Mesenchymal stem cell (in vitro differentiated cells and primary cell): ENCODE measurements at regions not wholly inside any gene's neighbourhood (a gene's known extent, or its start where the extent isn't known, plus 50 kb on each side); places are given as distances from the start of the nearest gene placed in this dataset.
A peak's percentile ranks its signal among the peaks of the same experiment; 100 is the strongest.
"Not testable (repeated sequence)": the region's sequence is repeated elsewhere in the genome, so short reads cannot be mapped to it uniquely, and the experiment has no call there.

ENCODE experiments used
- DNase-seq: peaks from one replicate; pipeline ENCODE4 v3.0.0-alpha.2; 2013
- H2AFZ ChIP-seq: one replicate; pipeline ENCODE4 v1.6.1; 2013; ENCODE audit warnings: low read depth, mild to moderate bottlenecking, control low read depth, inconsistent platforms, low read length, moderate library complexity
- H2AK5ac ChIP-seq: 2 replicates; pipeline ENCODE4 v1.6.1; 2013; ENCODE audit warnings: low read length, moderate library complexity, mild to moderate bottlenecking, inconsistent platforms; ENCODE audit not compliant: severe bottlenecking
- H2BK120ac ChIP-seq: one replicate; pipeline ENCODE4 v1.6.1; 2013; ENCODE audit warnings: low read depth, mild to moderate bottlenecking, inconsistent platforms, low read length, moderate library complexity
- H2BK12ac ChIP-seq, 2 experiments: one replicate each; pipeline ENCODE4 v1.6.1; 2013; ENCODE audit warnings: inconsistent platforms in 2 of 2, low read length in 2 of 2, mild to moderate bottlenecking in 2 of 2, moderate library complexity in 2 of 2, control low read depth in 1 of 2
- H2BK15ac ChIP-seq: one replicate; pipeline ENCODE4 v1.6.1; 2013; ENCODE audit warnings: mild to moderate bottlenecking, low read depth, inconsistent platforms; ENCODE audit not compliant: poor library complexity, severe bottlenecking
- H2BK5ac ChIP-seq: 2 replicates; pipeline ENCODE4 v1.6.1; 2013; ENCODE audit warnings: low read depth, mild to moderate bottlenecking, low read length, control low read depth, inconsistent platforms; ENCODE audit not compliant: poor library complexity, severe bottlenecking
- H3K14ac ChIP-seq, 2 experiments: one replicate each; pipeline ENCODE4 v1.6.1; 2013; ENCODE audit warnings: inconsistent platforms in 2 of 2, low read length in 2 of 2, control low read depth in 1 of 2, mild to moderate bottlenecking in 1 of 2, moderate library complexity in 1 of 2
- H3K18ac ChIP-seq, 2 experiments: one replicate each; pipeline ENCODE4 v1.6.1; 2013; ENCODE audit warnings: inconsistent platforms in 2 of 2, low read length in 2 of 2, control low read depth in 1 of 2, low read depth in 1 of 2, mild to moderate bottlenecking in 1 of 2
- H3K23ac ChIP-seq, 2 experiments: one replicate each; pipeline ENCODE4 v1.6.1; 2013; ENCODE audit warnings: inconsistent platforms in 2 of 2, low read length in 2 of 2, mild to moderate bottlenecking in 2 of 2, moderate library complexity in 2 of 2, control low read depth in 1 of 2
- H3K27ac ChIP-seq: 2 replicates; pipeline ENCODE4 v1.5.1; 2013; ENCODE audit warnings: mild to moderate bottlenecking, moderate library complexity, low read length, control low read depth, inconsistent platforms; ENCODE audit not compliant: poor library complexity, severe bottlenecking
- H3K27me3 ChIP-seq, 2 experiments: 2 replicates each; pipeline versions ENCODE4 v1.6.1 to v1.7.0; 2013; ENCODE audit warnings: low read length in 2 of 2, mild to moderate bottlenecking in 2 of 2, moderate library complexity in 2 of 2, control low read depth in 1 of 2, inconsistent platforms in 1 of 2; ENCODE audit not compliant: control insufficient read depth in 1 of 2, insufficient read depth in 1 of 2
- H3K36me3 ChIP-seq, 2 experiments: 2 replicates each; pipeline versions ENCODE4 v1.6.1 to v1.7.0; 2013; ENCODE audit warnings: low read length in 2 of 2, control low read depth in 1 of 2, inconsistent platforms in 1 of 2, low read depth in 1 of 2, mild to moderate bottlenecking in 1 of 2; ENCODE audit not compliant: insufficient read depth in 2 of 2, control insufficient read depth in 1 of 2
- H3K4ac ChIP-seq, 2 experiments: one replicate each; pipeline ENCODE4 v1.6.1; 2013; ENCODE audit warnings: inconsistent platforms in 2 of 2, low read length in 2 of 2, mild to moderate bottlenecking in 2 of 2, moderate library complexity in 2 of 2, control low read depth in 1 of 2, low read depth in 1 of 2
- H3K4me1 ChIP-seq: 2 replicates; pipeline ENCODE4 v1.6.1; 2013; ENCODE audit warnings: low read depth, low read length, control low read depth; ENCODE audit not compliant: control insufficient read depth, insufficient read depth
- H3K4me2 ChIP-seq: 2 replicates; pipeline ENCODE4 v1.6.1; 2013; ENCODE audit warnings: low read length, mild to moderate bottlenecking, inconsistent platforms; ENCODE audit not compliant: poor library complexity, severe bottlenecking
- H3K4me3 ChIP-seq, 2 experiments: 2 replicates each; pipeline versions ENCODE4 v1.5.1 to v1.7.0; 2013; ENCODE audit warnings: low read length in 2 of 2, mild to moderate bottlenecking in 2 of 2, control low read depth in 1 of 2, low read depth in 1 of 2; ENCODE audit not compliant: insufficient read depth in 1 of 2
- H3K79me1 ChIP-seq: replicated peaks from 2 replicates; pipeline ENCODE4 v1.6.1; 2013; ENCODE audit warnings: mild to moderate bottlenecking, control low read depth, low read length, inconsistent platforms; ENCODE audit not compliant: poor library complexity, severe bottlenecking
- H3K9ac ChIP-seq: 2 replicates; pipeline ENCODE4 v1.7.0; 2013; ENCODE audit warnings: mild to moderate bottlenecking, low read length, moderate library complexity
- H3K9me3 ChIP-seq: 2 replicates; pipeline ENCODE4 v1.7.0; 2013; ENCODE audit warnings: mild to moderate bottlenecking, low read length; ENCODE audit not compliant: control insufficient read depth
- H4K8ac ChIP-seq: one replicate; pipeline ENCODE4 v1.6.1; 2013; ENCODE audit warnings: inconsistent platforms, mild to moderate bottlenecking, low read length, moderate library complexity
- H4K91ac ChIP-seq: one replicate; pipeline ENCODE4 v1.6.1; 2013; ENCODE audit warnings: mild to moderate bottlenecking, low read length, inconsistent platforms
- WGBS: methylation state at CpG from one replicate; pipeline ENCODE4 v1.1.7; 2013; ENCODE audit warnings: mixed read lengths; 5-methylcytosine and 5-hydroxymethylcytosine counted together

DNA sequence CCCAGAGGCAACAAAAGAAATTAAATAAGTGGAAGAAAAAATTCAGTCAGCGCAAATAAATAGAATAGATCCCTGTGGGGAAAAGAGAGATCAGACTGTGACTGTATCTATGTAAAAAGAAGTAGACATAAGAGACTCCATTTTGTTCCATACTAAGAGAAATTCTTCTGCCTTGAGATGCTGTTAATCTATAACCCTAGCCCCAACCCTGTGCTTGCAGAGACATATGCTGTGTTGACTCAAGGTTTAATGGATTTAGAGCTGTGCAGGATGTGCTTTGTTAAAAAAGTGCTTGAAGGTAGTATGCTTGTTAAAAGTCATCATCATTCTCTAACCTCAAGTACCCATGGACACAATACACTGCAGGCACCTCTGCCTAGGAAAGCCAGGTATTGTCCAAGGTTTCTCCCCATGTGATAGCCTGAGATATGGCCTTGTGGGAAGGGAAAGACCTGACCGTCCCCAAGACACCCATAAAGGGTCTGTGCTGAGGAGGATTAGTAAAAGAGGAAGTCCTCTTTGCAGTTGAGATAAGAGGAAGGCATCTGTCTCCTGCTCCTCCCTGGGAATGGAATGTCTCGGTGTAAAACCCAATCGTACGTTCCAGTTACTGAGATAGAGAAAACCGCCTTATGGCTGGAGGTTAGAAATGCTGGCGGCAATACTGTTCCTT is 161.8 kb downstream of the GPX5 start:
- not testable (repeated sequence) for H2BK15ac ChIP-seq, H2BK5ac ChIP-seq, H3K36me3 ChIP-seq, H3K4me1 ChIP-seq, H4K8ac ChIP-seq, H2BK12ac ChIP-seq, DNase-seq, H2AFZ ChIP-seq, H3K27ac ChIP-seq, H3K9me3 ChIP-seq, H3K9ac ChIP-seq, H3K4me2 ChIP-seq, H4K91ac ChIP-seq, H3K4me3 ChIP-seq, H3K79me1 ChIP-seq, H3K4ac ChIP-seq, H3K18ac ChIP-seq, H3K23ac ChIP-seq, H2BK120ac ChIP-seq, H2AK5ac ChIP-seq, H3K14ac ChIP-seq
- H3K27me3 ChIP-seq, result peaks cover 14 to 20% of the 10 kb centered on the region in 2 experiments
- WGBS, result 39% methylated on average over 7 of the region's 7 CpGs

DNA sequence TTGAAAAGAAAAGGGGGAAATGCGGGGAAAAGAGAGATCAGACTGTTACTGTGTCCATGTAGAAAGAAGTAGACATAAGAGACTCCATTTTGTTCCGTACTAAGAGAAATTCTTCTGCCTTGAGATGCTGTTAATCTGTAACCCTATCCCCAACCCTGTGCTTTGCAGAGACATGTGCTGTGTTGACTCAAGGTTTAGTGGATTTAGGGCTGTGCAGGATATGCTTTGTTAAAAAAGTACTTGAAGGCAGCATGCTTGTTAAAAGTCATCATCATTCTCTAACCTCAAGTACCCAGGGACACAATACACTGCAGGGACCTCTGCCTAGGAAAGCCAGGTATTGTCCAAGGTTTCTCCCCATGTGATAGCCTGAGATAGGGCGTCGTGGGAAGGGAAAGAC is 166.3 kb downstream of the GPX5 start:
- H2AFZ ChIP-seq, H3K9me3 ChIP-seq, H3K23ac ChIP-seq, H3K14ac ChIP-seq, H3K4me1 ChIP-seq, H3K4me2 ChIP-seq, H2BK5ac ChIP-seq, H3K27ac ChIP-seq, H2BK12ac ChIP-seq, H3K9ac ChIP-seq, H2BK15ac ChIP-seq, H3K4ac ChIP-seq, H3K18ac ChIP-seq, H3K4me3 ChIP-seq, H2AK5ac ChIP-seq, H4K8ac ChIP-seq, H3K79me1 ChIP-seq, H4K91ac ChIP-seq, H3K36me3 ChIP-seq, H2BK120ac ChIP-seq, DNase-seq: not testable (repeated sequence)
- peaks cover 43 to 44% of the 10 kb centered on the region in 2 experiments for H3K27me3 ChIP-seq
- WGBS, result 19% methylated on average over 2 of the region's 4 CpGs

DNA sequence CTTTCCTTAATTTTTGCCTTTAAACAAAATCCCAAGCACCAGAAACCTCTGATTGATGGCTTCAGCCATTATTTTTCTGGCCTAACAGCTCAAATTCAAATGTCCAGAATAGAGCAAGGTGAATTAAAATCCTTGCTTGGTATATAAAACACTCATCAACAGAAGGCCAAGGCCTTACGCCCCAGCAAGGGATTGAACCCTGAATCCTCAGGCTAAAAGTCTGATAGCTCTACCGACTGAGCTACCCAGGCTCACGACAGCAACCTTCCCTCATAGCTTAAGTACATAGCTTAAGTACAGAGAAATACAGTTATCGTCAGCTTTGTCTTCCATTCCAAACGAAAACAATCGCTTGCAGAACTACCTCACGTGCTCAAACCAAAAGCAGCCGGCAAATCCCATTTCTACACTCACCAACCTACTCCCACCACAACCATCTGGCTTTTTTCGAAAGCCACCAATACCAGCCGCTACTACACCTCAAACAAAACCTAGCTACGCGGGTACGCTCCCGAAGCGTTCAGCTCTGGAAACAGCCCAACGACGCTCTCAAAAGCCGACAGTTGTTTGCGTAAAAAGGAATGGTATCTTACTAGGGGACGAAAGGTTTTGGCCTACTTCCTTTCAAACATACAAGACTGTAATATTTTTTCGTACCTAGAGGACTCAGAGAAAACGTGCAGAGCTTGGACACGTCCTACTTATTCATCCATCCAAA is 167.5 kb downstream of the GPX5 start:
- Histone ChIP-seq H3K9ac (no peak overlapping the region), H3K4me1 (no peaks in the 10 kb centered on the region), H2AK5ac (no peak overlapping the region), H2BK15ac (no peak overlapping the region), H2BK12ac (no peak overlapping the region), H3K4me2 (no peak overlapping the region), H3K23ac (no peak overlapping the region), H3K9me3 (no peaks in the 10 kb centered on the region), H3K14ac (no peak overlapping the region), H3K79me1 (no peaks in the 10 kb centered on the region), H2AFZ (no peak overlapping the region), H2BK5ac (no peak overlapping the region), H3K4ac (no peak overlapping the region), H4K91ac (no peak overlapping the region), H4K8ac (no peak overlapping the region), H3K27me3 (peaks cover 48 to 54% of the 10 kb centered on the region in 2 experiments), H3K36me3 (no peaks in the 10 kb centered on the region), H3K27ac (no peak overlapping the region), H2BK120ac (no peak overlapping the region), H3K18ac (no peak overlapping the region), H3K4me3 (peak overlapping the region in 1 of 2 experiments; percentile 30)
- WGBS, result 58% methylated on average over 23 of the region's 23 CpGs
- no peak for DNase-seq

DNA sequence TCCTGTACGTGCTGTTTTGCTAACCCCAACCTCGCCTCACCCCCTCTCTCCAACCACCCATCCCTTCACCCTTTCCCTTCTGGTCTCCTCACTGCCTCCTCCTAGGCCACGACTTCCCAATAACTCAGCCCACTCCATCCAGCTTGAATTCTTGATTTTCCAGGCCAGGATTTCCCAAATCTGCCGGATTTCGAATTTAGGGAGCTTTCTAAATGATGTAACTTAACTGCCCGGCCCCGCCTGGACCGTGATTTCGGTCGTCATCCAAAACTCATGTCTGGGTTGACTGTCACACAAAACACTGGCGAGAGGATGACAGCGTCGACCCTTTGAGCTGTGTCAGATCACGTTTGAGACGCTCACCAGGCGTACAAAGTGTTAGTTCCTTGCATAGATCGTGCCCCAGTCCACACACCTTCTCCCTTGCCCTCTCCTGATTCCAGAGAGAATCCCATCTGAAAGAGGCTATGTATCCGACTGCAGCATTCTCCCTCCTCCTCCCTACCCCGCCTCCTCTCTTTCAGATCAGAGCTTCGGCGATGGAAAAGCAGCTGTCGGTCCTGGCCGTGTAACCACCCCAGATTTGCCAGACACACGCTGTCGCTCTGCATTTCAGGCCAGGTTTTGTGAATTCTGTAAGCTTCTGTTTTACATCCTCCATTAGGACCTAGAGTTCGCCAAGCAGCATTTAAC is 168.2 kb downstream of the GPX5 start:
- WGBS, result 20% methylated on average over 26 of the region's 26 CpGs
- no peak overlapping the region for H3K27ac ChIP-seq
- H3K23ac ChIP-seq, result no peak overlapping the region
- H3K18ac ChIP-seq, result no peak overlapping the region
- no peak overlapping the region for H3K4me2 ChIP-seq
- H2AK5ac ChIP-seq, result no peak overlapping the region
- H3K4ac ChIP-seq, result no peak overlapping the region
- no peak overlapping the region for H2BK120ac ChIP-seq
- no peak overlapping the region for H2AFZ ChIP-seq
- H3K9me3 ChIP-seq, result no peaks in the 10 kb centered on the region
- peak overlapping the region in 1 of 2 experiments; percentile 30 for H3K4me3 ChIP-seq
- no peak overlapping the region for H2BK5ac ChIP-seq
- no peaks in the 10 kb centered on the region for H3K4me1 ChIP-seq
- H4K8ac ChIP-seq, result no peak overlapping the region
- no peak overlapping the region for H2BK12ac ChIP-seq
- H4K91ac ChIP-seq, result no peak overlapping the region
- H2BK15ac ChIP-seq, result no peak overlapping the region
- H3K36me3 ChIP-seq, result no peaks in the 10 kb centered on the region
- H3K27me3 ChIP-seq, result peaks cover 45 to 54% of the 10 kb centered on the region in 2 experiments
- H3K14ac ChIP-seq, result no peak overlapping the region
- no peak overlapping the region for H3K9ac ChIP-seq
- H3K79me1 ChIP-seq, result no peaks in the 10 kb centered on the region
- no peak for DNase-seq
